ENCODE measurements at regions not wholly inside any gene's neighbourhood (a gene's known extent, or its start where the extent isn't known, plus 50 kb on each side); places are given as distances from the start of the nearest gene placed in this dataset.

DNA sequence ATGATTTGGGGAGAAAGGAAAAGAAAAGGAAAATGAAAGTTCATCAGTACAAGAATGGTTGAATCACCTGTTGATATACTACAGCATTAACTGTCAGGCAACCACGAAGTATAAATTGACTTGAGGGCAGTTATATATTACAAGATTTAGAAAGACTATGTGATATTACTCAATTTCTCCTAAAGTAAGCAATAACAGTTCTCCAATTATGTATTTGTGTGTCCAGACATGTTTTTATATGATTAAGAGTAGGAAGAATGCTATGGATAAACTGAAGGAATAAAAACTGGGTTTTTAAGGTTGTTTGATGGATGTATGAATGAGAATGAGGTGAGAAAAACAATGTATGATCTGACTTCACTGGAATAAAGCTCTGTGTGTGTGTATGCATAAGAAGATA, 2234.4 kb downstream of the ARAP2 start:
- H2AFZ ChIP-seq (ENCODE audit: low read length) = no peak overlapping the region
- no peak overlapping the region for H3K4me3 ChIP-seq (replicated peaks in 1 of 4; ENCODE audit: control extremely low read depth in 1 of 4, insufficient read depth in 1 of 4, low read depth in 3 of 4, low read length in 4 of 4)
- no peak for DNase-seq (ENCODE audit: low read depth in 2 of 2)
- no peaks in the 10 kb centered on the region for H3K27me3 ChIP-seq (ENCODE audit: control insufficient read depth, insufficient read depth, low read length)
- no peaks in the 10 kb centered on the region for H3K36me3 ChIP-seq (ENCODE audit: control insufficient read depth, insufficient read depth, low read length)
- TF ChIP-seq CTCF (conservative IDR thresholded peaks at IDR 0.05 in 1 of 2, IDR thresholded peaks at IDR 0.05 in 1 of 2; ENCODE audit: low read depth in 1 of 2, low read length in 2 of 2) (no peak), EZH2 (IDR thresholded peaks at IDR 0.05; ENCODE audit: low read length, missing control alignments) (no peak)
- H3K4me2 ChIP-seq (ENCODE audit: extremely low read depth, insufficient read depth, low read length) = no peak overlapping the region
- H3K4me1 ChIP-seq (ENCODE audit: control insufficient read depth, extremely low read depth, insufficient read depth, low read length) = no peaks in the 10 kb centered on the region
- H3K79me2 ChIP-seq (ENCODE audit: control insufficient read depth, insufficient read depth, low read length) = no peaks in the 10 kb centered on the region
- no peak overlapping the region for H3K9ac ChIP-seq (ENCODE audit: insufficient read depth, low read length)
- H3K9me3 ChIP-seq (ENCODE audit: control insufficient read depth, insufficient read depth, low read depth, low read length) = no peaks in the 10 kb centered on the region
- no peaks in the 10 kb centered on the region for H4K20me1 ChIP-seq (ENCODE audit: control insufficient read depth, extremely low read depth, insufficient read depth, low read length)
- H3K27ac ChIP-seq (ENCODE audit: insufficient read depth, low read length) = no peak overlapping the region

DNA sequence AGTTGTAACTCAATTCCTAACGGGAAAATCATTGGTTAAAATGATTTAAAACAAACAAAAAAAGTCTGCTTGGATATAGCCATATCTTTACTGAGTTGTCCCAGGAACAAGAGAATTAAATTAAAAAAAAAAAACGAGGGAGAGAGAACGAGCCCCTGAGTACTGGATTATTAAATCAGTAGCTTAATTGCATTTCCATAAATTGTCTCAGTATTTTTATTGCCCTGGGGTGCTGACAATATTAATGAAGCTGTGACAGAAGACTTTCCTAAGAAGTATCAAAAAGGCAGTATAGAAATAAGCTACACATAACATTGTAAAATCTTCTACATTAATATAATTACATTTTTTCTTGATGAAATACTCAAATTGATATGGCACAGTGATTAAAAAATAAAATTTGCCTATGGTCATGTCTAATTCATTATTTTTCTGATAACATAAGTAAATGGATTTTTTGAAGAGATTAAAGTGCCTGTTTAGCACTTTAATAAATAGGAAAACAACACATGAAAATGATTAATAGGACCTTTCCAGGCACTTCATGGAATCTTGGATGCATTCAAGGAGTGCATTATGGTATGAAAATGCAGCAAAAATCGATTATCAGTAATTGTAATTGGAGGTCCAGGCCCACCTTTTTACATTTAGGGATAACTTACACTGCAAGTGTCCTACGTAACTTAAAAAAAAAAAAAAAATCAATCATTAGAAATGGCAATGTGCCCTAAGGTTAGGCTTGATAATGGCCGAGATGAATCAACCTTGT, 2233.4 kb downstream of the ARAP2 start:
- Histone ChIP-seq H3K9ac (ENCODE audit: insufficient read depth, low read length) (no peak overlapping the region), H3K4me3 (replicated peaks in 1 of 4; ENCODE audit: control extremely low read depth in 1 of 4, insufficient read depth in 1 of 4, low read depth in 3 of 4, low read length in 4 of 4) (no peak overlapping the region), H3K36me3 (ENCODE audit: control insufficient read depth, insufficient read depth, low read length) (no peaks in the 10 kb centered on the region), H3K79me2 (ENCODE audit: control insufficient read depth, insufficient read depth, low read length) (no peaks in the 10 kb centered on the region), H3K4me2 (ENCODE audit: extremely low read depth, insufficient read depth, low read length) (no peak overlapping the region), H3K27ac (ENCODE audit: insufficient read depth, low read length) (no peak overlapping the region), H3K9me3 (ENCODE audit: control insufficient read depth, insufficient read depth, low read depth, low read length) (no peaks in the 10 kb centered on the region), H2AFZ (ENCODE audit: low read length) (no peak overlapping the region), H3K4me1 (ENCODE audit: control insufficient read depth, extremely low read depth, insufficient read depth, low read length) (no peaks in the 10 kb centered on the region), H3K27me3 (ENCODE audit: control insufficient read depth, insufficient read depth, low read length) (no peaks in the 10 kb centered on the region), H4K20me1 (ENCODE audit: control insufficient read depth, extremely low read depth, insufficient read depth, low read length) (no peaks in the 10 kb centered on the region)
- no peak for DNase-seq (ENCODE audit: low read depth in 2 of 2)
- no peak for TF ChIP-seq EZH2 (IDR thresholded peaks at IDR 0.05; ENCODE audit: low read length, missing control alignments)
- no peak for TF ChIP-seq CTCF (conservative IDR thresholded peaks at IDR 0.05 in 1 of 2, IDR thresholded peaks at IDR 0.05 in 1 of 2; ENCODE audit: low read depth in 1 of 2, low read length in 2 of 2)

GRCh38 chr4:34035225-34035624, 2209.1 kb downstream of the ARAP2 start:
- no peaks in the 10 kb centered on the region for H3K9me3 ChIP-seq (ENCODE audit: control insufficient read depth, insufficient read depth, low read depth, low read length)
- TF ChIP-seq EZH2 (IDR thresholded peaks at IDR 0.05; ENCODE audit: low read length, missing control alignments) = no peak
- no peak for TF ChIP-seq CTCF (conservative IDR thresholded peaks at IDR 0.05 in 1 of 2, IDR thresholded peaks at IDR 0.05 in 1 of 2; ENCODE audit: low read depth in 1 of 2, low read length in 2 of 2)
- H3K36me3 ChIP-seq (ENCODE audit: control insufficient read depth, insufficient read depth, low read length) = no peaks in the 10 kb centered on the region

More at GRCh38 chr4:34035225-34035624, 2209.1 kb downstream of the ARAP2 start:
- no peaks in the 10 kb centered on the region for H3K4me1 ChIP-seq (ENCODE audit: control insufficient read depth, extremely low read depth, insufficient read depth, low read length)
- H4K20me1 ChIP-seq (ENCODE audit: control insufficient read depth, extremely low read depth, insufficient read depth, low read length) = no peaks in the 10 kb centered on the region
- no peak for DNase-seq (ENCODE audit: low read depth in 2 of 2)
- no peak overlapping the region for H2AFZ ChIP-seq (ENCODE audit: low read length)
- H3K27me3 ChIP-seq (ENCODE audit: control insufficient read depth, insufficient read depth, low read length) = no peaks in the 10 kb centered on the region
- no peak overlapping the region for H3K9ac ChIP-seq (ENCODE audit: insufficient read depth, low read length)
- no peak overlapping the region for H3K4me2 ChIP-seq (ENCODE audit: extremely low read depth, insufficient read depth, low read length)
- no peak overlapping the region for H3K4me3 ChIP-seq (replicated peaks in 1 of 4; ENCODE audit: control extremely low read depth in 1 of 4, insufficient read depth in 1 of 4, low read depth in 3 of 4, low read length in 4 of 4)
- H3K79me2 ChIP-seq (ENCODE audit: control insufficient read depth, insufficient read depth, low read length) = no peaks in the 10 kb centered on the region
- H3K27ac ChIP-seq (ENCODE audit: insufficient read depth, low read length) = no peak overlapping the region

All from fibroblast of lung (primary cell).